Pons (tissue), 1 donor: ENCODE measurements at regions not wholly inside any gene's neighbourhood (a gene's known extent, or its start where the extent isn't known, plus 50 kb on each side); places are given as distances from the start of the nearest gene placed in this dataset.
A peak's percentile ranks its signal among the peaks of the same experiment; 100 is the strongest.
"Not testable (repeated sequence)": the region's sequence is repeated elsewhere in the genome, so short reads cannot be mapped to it uniquely, and the experiment has no call there.

Source experiments
- DNase-seq: peaks from one replicate; pipeline ENCODE4 v3.0.0-alpha.2; 2016; ENCODE audit warnings: low spot score

DNA sequence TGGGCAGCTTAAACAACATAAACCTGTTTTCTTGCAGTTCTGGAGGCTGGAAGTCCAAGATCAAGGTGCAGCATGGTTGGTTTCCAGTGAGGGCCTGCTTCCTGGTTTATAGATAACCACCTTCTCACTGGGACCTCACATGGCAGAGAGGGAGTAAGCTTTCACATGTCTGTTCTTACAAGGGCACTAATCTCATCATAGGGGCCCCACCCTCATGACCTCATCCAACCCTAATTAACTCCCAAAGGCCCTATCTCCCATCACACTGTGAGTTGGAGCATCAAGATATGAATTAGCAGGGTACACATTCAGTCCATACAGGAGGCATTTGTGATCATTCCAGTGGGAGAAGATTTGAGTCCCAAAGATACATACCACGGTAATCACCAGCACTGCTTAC, 50.5 kb upstream of the GRIN2A start:
- DNase-seq, result no peak

GRCh38 chr16:10239640-10240039, 57.4 kb upstream of the GRIN2A start:
- no peak for DNase-seq

- DNase-seq, result no peak
Measured at GRCh38 chr16:10240854-10241613, 58.8 kb upstream of the GRIN2A start.

DNA sequence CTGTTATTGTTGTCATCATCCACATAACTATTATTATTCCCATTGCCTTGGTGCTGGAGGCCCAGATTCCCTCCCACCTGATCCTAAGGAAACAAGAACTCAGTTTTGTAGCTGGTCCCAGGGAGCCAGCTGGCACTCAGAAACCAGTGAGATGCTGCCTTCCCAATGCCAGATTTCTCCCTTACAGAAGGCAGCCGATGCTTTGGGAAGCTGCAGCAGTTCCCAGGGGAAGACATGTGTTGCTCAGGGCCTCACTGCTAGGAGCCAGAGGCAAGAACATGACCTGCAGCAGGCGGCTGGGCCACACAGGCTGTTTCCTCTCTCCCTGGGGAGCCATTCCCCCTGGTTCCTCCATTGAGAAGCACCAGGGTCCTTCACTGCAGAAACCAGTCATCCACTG, 59.9 kb upstream of the GRIN2A start:
- DNase-seq, result peak; percentile 7

DNA sequence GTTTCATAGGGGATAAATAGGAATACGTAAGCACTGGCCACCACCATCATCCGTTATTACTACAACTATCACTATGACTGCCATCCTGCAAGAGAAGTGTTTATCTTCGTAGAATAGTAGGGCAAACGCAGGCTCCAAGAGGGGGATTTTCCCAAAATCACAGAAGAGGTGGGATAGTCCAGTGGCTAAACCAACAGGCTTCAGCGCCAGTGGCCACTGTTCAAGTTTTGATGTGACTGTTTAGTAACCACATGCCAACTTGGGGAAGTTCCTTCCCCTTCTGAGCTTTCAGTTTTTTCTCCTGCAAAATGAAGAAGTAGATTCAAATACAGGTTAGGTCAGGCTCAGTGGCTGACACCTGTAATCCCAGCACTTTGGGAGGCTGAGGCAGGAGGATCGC, 60.7 kb upstream of the GRIN2A start:
- peak; percentile 44 for DNase-seq

- no peak for DNase-seq
Measured at GRCh38 chr16:10245002-10245401, 62.8 kb upstream of the GRIN2A start.

GRCh38 chr16:10250137-10250828, 68.1 kb upstream of the GRIN2A start:
- no peak for DNase-seq

- no peak for DNase-seq
Measured at GRCh38 chr16:10252155-10252554, 69.9 kb upstream of the GRIN2A start.

- no peak for DNase-seq
Measured at GRCh38 chr16:10253409-10253808, 71.2 kb upstream of the GRIN2A start.

GRCh38 chr16:10255728-10256127, 73.5 kb upstream of the GRIN2A start:
- DNase-seq, result no peak

- DNase-seq, result no peak
Measured at GRCh38 chr16:10256784-10257641, 74.8 kb upstream of the GRIN2A start.

DNA sequence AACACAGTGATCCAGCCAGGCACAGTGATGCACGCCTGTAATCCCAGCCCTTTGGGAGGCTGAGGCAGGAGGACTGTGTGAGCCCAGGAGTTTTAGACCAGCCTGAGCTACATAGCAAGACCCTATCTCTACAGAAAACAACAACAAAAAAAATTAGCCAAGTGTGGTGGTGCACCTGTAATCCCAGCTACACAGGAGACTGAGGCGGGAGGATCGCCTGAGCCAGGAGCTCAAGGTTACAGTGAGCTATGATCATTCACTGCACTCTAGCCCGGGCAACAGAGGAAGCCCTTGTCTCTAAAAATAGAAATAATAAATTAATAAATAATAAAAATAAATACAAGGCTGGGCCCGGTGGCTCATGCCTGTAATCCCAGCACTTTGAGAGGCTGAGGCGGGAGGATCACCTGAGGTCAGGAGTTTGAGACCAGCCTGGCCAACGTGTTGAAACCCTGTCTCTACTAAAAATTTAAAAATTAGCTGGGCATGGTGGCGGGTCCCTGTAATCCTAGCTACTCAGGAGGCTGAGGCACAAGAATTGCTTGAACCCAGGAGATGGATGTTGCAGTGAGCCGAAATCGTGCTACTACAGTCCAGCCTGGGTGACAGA, 75.5 kb upstream of the GRIN2A start:
- DNase-seq, result not testable (repeated sequence)

GRCh38 chr16:10258930-10259603, 76.8 kb upstream of the GRIN2A start:
- DNase-seq, result peak; percentile 43

- no peak for DNase-seq
Measured at GRCh38 chr16:10261077-10261476, 78.8 kb upstream of the GRIN2A start.

- DNase-seq, result not testable (repeated sequence)
Measured at GRCh38 chr16:10261526-10261925, 79.3 kb upstream of the GRIN2A start.

GRCh38 chr16:10262377-10263132, 80.3 kb upstream of the GRIN2A start:
- no peak for DNase-seq

- DNase-seq, result no peak
Measured at GRCh38 chr16:10265770-10266615, 83.8 kb upstream of the GRIN2A start.

GRCh38 chr16:10266809-10267208, 84.6 kb upstream of the GRIN2A start:
- no peak for DNase-seq

GRCh38 chr16:10269632-10270031, 87.4 kb upstream of the GRIN2A start:
- no peak for DNase-seq
